Ovary (tissue), 7 donors: ENCODE measurements at regions not wholly inside any gene's neighbourhood (a gene's known extent, or its start where the extent isn't known, plus 50 kb on each side); places are given as distances from the start of the nearest gene placed in this dataset.

Experiments
- DNase-seq, 5 donors: peaks; one replicate each; pipeline ENCODE4 v3.0.0-alpha.2; 2019 to 2020
- H3K27ac ChIP-seq, 2 donors: fragments of 200-600 bp; one replicate each; pipeline versions ENCODE4 v1.5.1 to v1.8.0; 2019 to 2022
- H3K27me3 ChIP-seq: fragments of 200-600 bp; one replicate; pipeline ENCODE4 v1.8.0; 2022
- H3K36me3 ChIP-seq: fragments of 200-600 bp; sonication (generic); one replicate; pipeline ENCODE4 v1.5.1; 2019
- H3K4me1 ChIP-seq: one replicate; pipeline ENCODE4 v1.8.1; 2013; ENCODE audit warnings: mild to moderate bottlenecking, moderate library complexity; ENCODE audit not compliant: insufficient read depth
- H3K4me3 ChIP-seq: fragments of 200-600 bp; sonication (generic); one replicate; pipeline ENCODE4 v1.5.1; 2017
- H3K9me3 ChIP-seq, 2 donors: fragments of 200-600 bp in 1 of 2; sonication (generic) in 1 of 2; one replicate each; pipeline versions ENCODE4 v1.5.1 to v1.8.1; 2013 to 2019; ENCODE audit warnings: mild to moderate bottlenecking in 1 of 2, moderate library complexity in 1 of 2
- CTCF ChIP-seq, 3 donors: fragments of 450-650 bp in 2 of 3; fragments of 200-600 bp in 1 of 3; IDR thresholded peaks; one replicate each; pipeline versions ENCODE4 v1.5.1 to v1.8.0; 2016 to 2022; ENCODE audit warnings: antibody characterized with exemption in 3 of 3, mild to moderate bottlenecking in 1 of 3
- EP300 ChIP-seq: sonication (generic); formaldehyde crosslinking; IDR thresholded peaks from one replicate; pipeline ENCODE4 v1.6.1; 2017; ENCODE audit warnings: antibody characterized with exemption
- POLR2A ChIP-seq: fragments of 450-650 bp; IDR thresholded peaks from one replicate; pipeline ENCODE4 v1.6.1; 2017; ENCODE audit warnings: antibody characterized with exemption, mild to moderate bottlenecking, moderate library complexity
- WGBS, 3 donors: extraction: QIAGEN DNeasy Blood & Tissue Kit in 1 of 3; methylation state at CpG; one replicate each; pipeline versions ENCODE4 v1.1.5 to v1.1.7; 2013 to 2017; 5-methylcytosine and 5-hydroxymethylcytosine counted together
- intact Hi-C, 4 donors: fragments of 100-400 bp; cut with DNase I; formaldehyde crosslinking; loops; one replicate each; pipeline versions ENCODE4 v1.11.0 to v1.15.1; 2022 to 2023
- donor health status: DM: no; HTN: no; CAD: no; lungs with moderate emphysema.
- donor health status: DM: no; HTN: no; CAD: no.
- donor health status: Bipolar disorder and iron deficiency.
- donor health status: DM: no; HTN: no; CAD: no.
- donor health status: DM: yes; HTN: yes; CAD: no.

- intact Hi-C loops = no loop called here
- 85 to 87% (median 86%) methylated on average over 27 of the region's 27 CpGs for WGBS, 3 donors
- DNase-seq = peak in 1 of 5 donors; percentile 21
- Histone ChIP-seq H3K9me3 (no peaks in the 10 kb centered on the region), H3K27me3 (no peaks in the 10 kb centered on the region), H3K36me3 (no peaks in the 10 kb centered on the region), H3K4me1 (peaks cover 9% of the 10 kb centered on the region), H3K27ac (no peak overlapping the region), H3K4me3 (no peak overlapping the region)
- TF ChIP-seq POLR2A = peak; percentile 10
- TF ChIP-seq CTCF (IDR thresholded peaks at IDR 0.05) = no peak
Measured at GRCh38 chr2:8595811-8596600, 85.8 kb upstream of the ID2 start.

- DNase-seq = no peak
- intact Hi-C loops = no loop called here
Measured at GRCh38 chr2:8597094-8597493, 84.8 kb upstream of the ID2 start.

GRCh38 chr2:8597559-8598225, 84.2 kb upstream of the ID2 start:
- 88 to 94% (median 93%) methylated on average over 8 of the region's 8 CpGs for WGBS, 3 donors
- no peaks in the 10 kb centered on the region for H3K27me3 ChIP-seq
- DNase-seq = no peak
- H3K9me3 ChIP-seq = no peaks in the 10 kb centered on the region
- peaks cover 9% of the 10 kb centered on the region for H3K4me1 ChIP-seq
- no peak overlapping the region for H3K27ac ChIP-seq
- no peak overlapping the region for H3K4me3 ChIP-seq
- H3K36me3 ChIP-seq = no peaks in the 10 kb centered on the region
- intact Hi-C loops = no loop called here
- no peak for TF ChIP-seq POLR2A
- TF ChIP-seq EP300 = no peak
- no peak for TF ChIP-seq CTCF (IDR thresholded peaks at IDR 0.05)

More at GRCh38 chr2:8597094-8597493, 84.8 kb upstream of the ID2 start:
- Histone ChIP-seq H3K4me1 (peaks cover 9% of the 10 kb centered on the region), H3K4me3 (no peak overlapping the region), H3K36me3 (no peaks in the 10 kb centered on the region), H3K27ac (no peak overlapping the region), H3K9me3 (no peaks in the 10 kb centered on the region), H3K27me3 (no peaks in the 10 kb centered on the region)
- TF ChIP-seq EP300 (no peak), CTCF (IDR thresholded peaks at IDR 0.05) (no peak), POLR2A (no peak)

GRCh38 chr2:8598295-8599165, 83.3 kb upstream of the ID2 start:
- Histone ChIP-seq H3K9me3 (no peaks in the 10 kb centered on the region), H3K27me3 (no peaks in the 10 kb centered on the region), H3K4me1 (peaks cover 9% of the 10 kb centered on the region), H3K4me3 (no peak overlapping the region), H3K36me3 (no peaks in the 10 kb centered on the region), H3K27ac (no peak overlapping the region)
- intact Hi-C loops = no loop called here
- no peak for TF ChIP-seq POLR2A
- TF ChIP-seq CTCF (IDR thresholded peaks at IDR 0.05) = no peak
- TF ChIP-seq EP300 = no peak
- DNase-seq = peak in 1 of 5 donors; percentile 63
- 80 to 90% (median 84%) methylated on average over 13 of the region's 13 CpGs for WGBS, 3 donors
